GM11168 (cell line): ENCODE measurements at regions not wholly inside any gene's neighbourhood (a gene's known extent, or its start where the extent isn't known, plus 50 kb on each side); places are given as distances from the start of the nearest gene placed in this dataset.
"Not testable (repeated sequence)": the region's sequence is repeated elsewhere in the genome, so short reads cannot be mapped to it uniquely, and the experiment has no call there.

Experiments
- in situ Hi-C: fragments of 300-500 bp; cut with MboI; formaldehyde crosslinking; loops from one replicate; pipeline ENCODE4 v1.12.0; 2022; ENCODE audit warnings: low sequenced_read_pairs; ENCODE audit not compliant: unreplicated experiment

DNA sequence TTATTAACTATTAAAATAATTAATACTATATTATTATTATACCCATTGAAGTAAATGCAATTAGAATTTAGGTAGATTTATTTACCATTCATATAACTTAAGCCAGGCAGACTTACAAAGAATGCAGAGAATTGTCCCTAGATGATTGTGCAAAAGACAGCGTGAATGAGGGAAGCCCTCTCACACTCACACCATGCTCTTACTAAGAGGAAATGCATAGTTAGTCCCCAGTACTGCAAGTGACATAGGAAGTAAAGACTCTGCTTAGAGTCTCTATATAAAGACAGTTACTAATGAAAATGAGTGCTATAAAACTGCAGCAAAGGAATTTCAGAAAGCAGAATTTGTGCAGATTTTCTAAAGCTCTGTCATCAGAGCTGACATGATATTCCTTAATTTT lies 270.4 kb downstream of the ZBBX start:
- in situ Hi-C loops: no loop called here

- in situ Hi-C loops: no loop called here
Observed at GRCh38 chr3:167106456-167106855, 273.6 kb downstream of the ZBBX start.

GRCh38 chr3:167102071-167102470 lies 278.0 kb downstream of the ZBBX start:
- in situ Hi-C loops: no loop called here

- in situ Hi-C loops: no loop called here
Observed at GRCh38 chr3:167100651-167101050, 279.4 kb downstream of the ZBBX start.

GRCh38 chr3:167100200-167100599 lies 279.9 kb downstream of the ZBBX start:
- in situ Hi-C loops: no loop called here

DNA sequence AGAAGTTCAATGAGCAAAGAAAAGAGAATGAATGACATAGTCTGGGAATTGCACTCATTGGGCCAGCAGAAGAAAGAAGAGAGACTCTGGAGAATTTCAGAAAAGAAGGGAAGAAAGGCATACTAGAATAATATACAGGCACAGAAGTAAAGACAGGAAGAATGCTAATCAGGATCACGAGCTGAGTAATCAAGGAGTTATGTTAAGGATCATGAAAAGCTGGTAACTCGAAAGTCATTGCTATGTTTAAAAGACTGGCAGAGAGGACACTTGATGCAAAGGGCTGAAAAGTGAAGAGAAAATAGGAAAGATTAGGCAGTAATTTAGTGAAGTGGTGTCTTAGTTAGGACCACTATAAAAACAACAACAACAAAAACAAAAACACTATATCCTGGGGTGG lies 284.1 kb downstream of the ZBBX start:
- in situ Hi-C loops: no loop called here

- in situ Hi-C loops: no loop called here
Observed at GRCh38 chr3:167094632-167095031, 285.5 kb downstream of the ZBBX start.

DNA sequence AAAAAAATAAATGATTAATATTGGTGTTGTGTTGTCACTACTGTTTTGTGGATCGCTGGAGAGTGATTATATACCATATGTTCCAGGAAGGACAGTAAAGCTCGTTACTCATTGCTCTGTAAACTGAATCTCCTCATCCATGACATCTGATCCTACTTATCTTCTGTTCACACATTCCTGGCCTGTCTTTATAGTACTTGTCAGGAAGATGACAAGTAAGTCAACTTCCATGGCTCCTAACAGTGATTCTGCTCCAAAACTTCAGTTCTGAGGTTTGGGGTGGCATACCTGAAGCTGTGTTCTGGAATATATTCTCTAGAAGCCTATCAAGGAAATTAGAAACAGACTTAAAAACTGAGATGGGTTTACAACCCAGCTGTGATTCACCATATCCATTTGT lies 288.9 kb downstream of the ZBBX start:
- in situ Hi-C loops: no loop called here

DNA sequence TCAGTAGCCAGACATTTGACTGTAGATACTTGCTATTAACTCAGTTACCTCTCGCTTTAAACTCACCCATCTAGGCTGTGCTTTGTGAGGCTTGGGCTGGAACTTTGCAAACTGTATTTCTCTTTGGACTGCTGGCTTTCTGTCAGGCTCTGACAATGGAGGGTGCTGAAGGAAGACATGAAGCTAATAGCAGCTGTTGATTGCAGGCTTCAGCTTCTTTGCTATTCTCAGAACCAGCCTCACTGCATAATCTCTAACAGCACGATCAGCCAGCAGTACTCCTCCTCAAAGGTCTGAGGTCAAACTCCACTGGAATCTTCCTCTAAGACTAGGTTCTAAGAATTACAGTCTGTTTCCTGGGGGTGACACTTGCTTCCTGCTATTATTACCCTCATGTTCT lies 295.6 kb downstream of the ZBBX start:
- in situ Hi-C loops: no loop called here

- in situ Hi-C loops: no loop called here
Observed at GRCh38 chr3:167078070-167078622, 302.0 kb downstream of the ZBBX start.

- in situ Hi-C loops: no loop called here
Observed at GRCh38 chr3:167067787-167068161, 312.3 kb downstream of the ZBBX start.

- in situ Hi-C loops: no loop called here
Observed at GRCh38 chr3:167066977-167067786, 312.9 kb downstream of the ZBBX start.

DNA sequence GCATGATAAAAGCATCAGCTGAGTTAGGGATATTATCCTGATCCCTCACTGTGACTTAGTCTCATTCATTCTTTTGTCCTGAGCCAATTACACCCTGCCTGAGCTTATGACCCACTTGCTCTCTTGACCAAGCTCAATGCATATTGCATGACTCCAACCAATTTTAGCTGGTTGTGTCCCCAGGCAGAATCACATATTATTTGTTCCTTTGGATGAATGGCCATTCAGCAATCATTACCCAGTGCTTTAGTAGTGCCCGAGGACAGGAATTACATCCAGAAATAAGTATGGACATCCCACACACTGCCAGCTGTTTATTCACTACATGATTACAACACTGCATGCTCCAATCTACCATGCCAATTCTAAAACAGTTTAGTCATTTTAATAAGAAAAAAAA lies 322.5 kb downstream of the ZBBX start:
- in situ Hi-C loops: no loop called here

DNA sequence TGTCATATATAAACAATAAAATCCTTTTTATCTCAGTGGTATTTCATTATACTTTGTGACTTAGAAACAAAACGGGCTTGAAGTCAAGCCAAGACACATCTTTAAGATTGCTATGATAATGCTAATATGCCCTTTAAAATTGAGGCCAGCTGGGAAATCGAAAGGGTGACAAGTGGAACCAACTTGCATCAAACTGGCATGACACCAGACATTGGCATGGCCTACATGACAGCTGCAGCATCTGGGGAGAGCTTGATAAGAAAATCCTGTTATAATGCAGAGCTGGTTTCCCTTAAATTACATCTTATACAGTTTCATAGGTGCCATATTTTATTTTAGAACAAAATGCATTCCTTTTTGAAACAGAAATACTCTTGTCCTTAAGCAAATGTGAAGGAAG lies 325.2 kb downstream of the ZBBX start:
- in situ Hi-C loops: no loop called here

DNA sequence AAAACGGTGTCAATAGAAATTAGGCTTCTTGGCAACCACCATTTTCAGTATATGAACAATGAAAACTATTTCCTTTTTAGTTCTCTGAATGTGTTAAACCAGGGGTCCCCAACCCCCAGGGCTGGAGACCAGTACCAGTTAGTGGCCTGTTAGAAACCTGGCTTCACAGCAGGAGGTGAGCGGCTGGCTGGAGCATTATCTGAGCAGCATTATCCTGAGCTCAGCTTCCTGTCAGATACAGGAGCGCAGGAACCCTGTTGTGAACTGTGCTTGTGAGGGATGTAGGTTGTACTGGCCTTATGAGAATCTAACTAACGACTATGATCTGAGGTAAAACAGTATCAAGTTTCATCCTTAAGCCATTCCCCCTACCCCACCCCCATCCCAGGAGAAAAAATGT lies 328.7 kb downstream of the ZBBX start:
- in situ Hi-C loops: no loop called here

DNA sequence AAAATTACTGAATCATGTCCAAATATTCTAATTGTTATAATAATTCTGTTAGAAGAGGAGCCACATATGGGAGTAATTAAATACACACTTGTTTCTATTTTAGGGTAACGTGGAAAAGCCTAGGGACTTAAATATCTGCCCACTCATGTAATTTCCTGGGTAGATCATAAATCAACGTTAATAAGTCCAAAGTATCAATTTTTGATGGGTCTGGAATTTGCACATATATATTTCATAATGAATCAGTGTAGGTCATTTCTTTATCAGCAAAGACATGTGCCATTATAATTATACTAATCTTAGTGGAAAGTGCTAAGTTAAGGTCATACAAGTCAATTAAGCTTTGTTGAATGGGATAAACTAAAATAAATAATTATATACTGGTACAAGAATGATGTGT lies 346.2 kb downstream of the ZBBX start:
- in situ Hi-C loops: no loop called here

DNA sequence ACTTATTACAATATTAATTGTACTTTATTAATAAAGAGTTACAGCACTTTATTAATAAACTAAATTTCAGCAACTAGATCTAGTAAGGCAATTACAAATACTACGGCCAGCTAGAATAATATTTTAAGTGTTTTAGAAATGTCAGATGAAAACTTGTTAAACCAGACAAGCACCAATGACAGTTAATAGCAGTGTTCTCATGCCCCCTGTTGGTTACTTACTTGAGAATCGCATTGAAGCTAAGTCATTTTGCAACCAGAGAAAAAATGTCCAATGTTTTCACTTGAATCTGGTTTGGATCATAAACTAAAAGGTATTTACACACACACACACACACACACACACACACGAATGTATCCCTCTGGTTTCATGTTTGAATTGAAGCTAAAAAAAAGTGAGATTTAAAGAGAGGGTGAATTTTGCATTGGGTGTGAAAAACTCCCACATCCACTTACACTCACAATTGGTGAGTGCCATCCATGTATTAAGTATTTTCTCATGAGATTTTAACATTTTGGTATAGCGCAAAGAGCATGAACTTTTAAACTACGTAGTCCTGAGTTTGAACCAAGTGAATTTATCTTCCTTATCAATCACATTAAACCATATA lies 347.7 kb downstream of the ZBBX start:
- in situ Hi-C loops: no loop called here

GRCh38 chr3:167031364-167032049 lies 348.6 kb downstream of the ZBBX start:
- in situ Hi-C loops: no loop called here

- in situ Hi-C loops: no loop called here
Observed at GRCh38 chr3:167030082-167030725, 349.9 kb downstream of the ZBBX start.

GRCh38 chr3:167019503-167019902 lies 360.6 kb downstream of the ZBBX start:
- in situ Hi-C loops: not testable (repeated sequence)
